Psoas muscle (tissue), 7 donors: ENCODE measurements at regions not wholly inside any gene's neighbourhood (a gene's known extent, or its start where the extent isn't known, plus 50 kb on each side); places are given as distances from the start of the nearest gene placed in this dataset.

Experiments
- ATAC-seq, 4 donors: fragments of 200-7000 bp; cut with Tn5 transposase; one replicate each; pipeline ENCODE4 v1.9.1; 2020; ENCODE audit warnings: moderate library complexity in 3 of 4, mild to moderate bottlenecking in 2 of 4
- DNase-seq, 2 donors: peaks; one replicate each; pipeline ENCODE4 v3.0.0-alpha.2; 2020
- H3K27ac ChIP-seq: fragments of 200-600 bp; one replicate; pipeline ENCODE4 v1.8.0; 2022
- H3K27me3 ChIP-seq, 3 donors: fragments of 200-600 bp in 1 of 3; one replicate each; pipeline versions ENCODE4 v1.6.1 to v1.8.0; 2013 to 2022; ENCODE audit warnings: low read length in 2 of 3, mild to moderate bottlenecking in 2 of 3, moderate library complexity in 1 of 3; ENCODE audit not compliant: insufficient read depth in 3 of 3
- H3K36me3 ChIP-seq, 2 donors: fragments of 200-600 bp in 1 of 2; one replicate each; pipeline versions ENCODE4 v1.6.1 to v1.8.0; 2013 to 2022; ENCODE audit warnings: low read depth in 1 of 2, mild to moderate bottlenecking in 1 of 2, moderate library complexity in 1 of 2; ENCODE audit not compliant: insufficient read depth in 1 of 2
- H3K4me1 ChIP-seq: fragments of 200-600 bp; one replicate; pipeline ENCODE4 v1.8.0; 2022
- H3K4me3 ChIP-seq: fragments of 200-600 bp; one replicate; pipeline ENCODE4 v1.8.0; 2022; ENCODE audit warnings: mild to moderate bottlenecking
- H3K9me3 ChIP-seq: fragments of 200-600 bp; one replicate; pipeline ENCODE4 v1.8.0; 2022
- CTCF ChIP-seq: fragments of 200-600 bp; IDR thresholded peaks from one replicate; pipeline ENCODE4 v1.8.0; 2022; ENCODE audit warnings: antibody characterized with exemption
- WGBS, 3 donors: extraction: QIAGEN DNeasy Blood & Tissue Kit; methylation state at CpG; one replicate each; pipeline versions ENCODE4 v1.1.6 to v1.1.7; 2013; 5-methylcytosine and 5-hydroxymethylcytosine counted together
- intact Hi-C, 2 donors: fragments of 100-400 bp; cut with DNase I; formaldehyde crosslinking; loops; one replicate each; pipeline versions ENCODE4 v1.11.0 to v1.14.2; 2022
- donor health status: healthy with polysubstance abuse.
- donor health status: DM: no; HTN: no; CAD: no; lungs with moderate emphysema.
- donor health status: Bipolar disorder and iron deficiency.
- donor health status: healthy.
- donor health status: DM: yes; HTN: yes; CAD: no.
- donor health status: DM: no; HTN: no; CAD: no.
- donor health status: DM: yes; HTN: yes; CAD: no.

GRCh38 chr12:105616971-105617540 lies 286.6 kb downstream of the C12orf75 start:
- WGBS, 3 donors = 75 to 84% (median 77%) methylated on average over 7 of the region's 7 CpGs
- ATAC-seq (no peak), DNase-seq (no peak)
- Histone ChIP-seq H3K4me3 (no peak overlapping the region), H3K9me3 (peaks cover 5% of the 10 kb centered on the region), H3K27me3 (no peaks in the 10 kb centered on the region), H3K27ac (no peak overlapping the region), H3K36me3 (no peaks in the 10 kb centered on the region), H3K4me1 (no peaks in the 10 kb centered on the region)
- intact Hi-C loops = no loop called here
- TF ChIP-seq CTCF = no peak

- Histone ChIP-seq H3K4me1 (no peaks in the 10 kb centered on the region), H3K27me3 (no peaks in the 10 kb centered on the region), H3K4me3 (no peak overlapping the region), H3K27ac (no peak overlapping the region), H3K36me3 (no peaks in the 10 kb centered on the region), H3K9me3 (peaks cover 5% of the 10 kb centered on the region)
- TF ChIP-seq CTCF = no peak
- intact Hi-C loops = no loop called here
- ATAC-seq (no peak), DNase-seq (no peak)
- 91 to 98% (median 94%) methylated on average over 2 of the region's 2 CpGs for WGBS, 3 donors
Observed at GRCh38 chr12:105622220-105622619, 291.7 kb downstream of the C12orf75 start.

- no peak for ATAC-seq
- intact Hi-C loops = no loop called here
- 86 to 91% (median 89%) methylated on average over 9 of the region's 9 CpGs for WGBS, 3 donors
- no peak overlapping the region for H3K27ac ChIP-seq
- DNase-seq = no peak
- no peaks in the 10 kb centered on the region for H3K27me3 ChIP-seq
- no peak overlapping the region for H3K4me3 ChIP-seq
- no peaks in the 10 kb centered on the region for H3K4me1 ChIP-seq
- no peak for TF ChIP-seq CTCF
- no peaks in the 10 kb centered on the region for H3K36me3 ChIP-seq
- H3K9me3 ChIP-seq = peaks cover 5% of the 10 kb centered on the region
Observed at GRCh38 chr12:105622846-105623736, 292.6 kb downstream of the C12orf75 start.

- Histone ChIP-seq H3K27me3 (no peaks in the 10 kb centered on the region), H3K4me3 (no peak overlapping the region), H3K9me3 (no peaks in the 10 kb centered on the region), H3K36me3 (no peaks in the 10 kb centered on the region), H3K4me1 (no peaks in the 10 kb centered on the region), H3K27ac (no peak overlapping the region)
- WGBS, 3 donors = 85 to 95% (median 91%) methylated on average over 3 of the region's 3 CpGs
- ATAC-seq (no peak), DNase-seq (no peak)
- no peak for TF ChIP-seq CTCF
- intact Hi-C loops = no loop called here
Observed at GRCh38 chr12:105626653-105627052, 296.2 kb downstream of the C12orf75 start.
